ENCODE measurements at regions not wholly inside any gene's neighbourhood (a gene's known extent, or its start where the extent isn't known, plus 50 kb on each side); places are given as distances from the start of the nearest gene placed in this dataset.
"Not testable (repeated sequence)": the region's sequence is repeated elsewhere in the genome, so short reads cannot be mapped to it uniquely, and the experiment has no call there.

DNA sequence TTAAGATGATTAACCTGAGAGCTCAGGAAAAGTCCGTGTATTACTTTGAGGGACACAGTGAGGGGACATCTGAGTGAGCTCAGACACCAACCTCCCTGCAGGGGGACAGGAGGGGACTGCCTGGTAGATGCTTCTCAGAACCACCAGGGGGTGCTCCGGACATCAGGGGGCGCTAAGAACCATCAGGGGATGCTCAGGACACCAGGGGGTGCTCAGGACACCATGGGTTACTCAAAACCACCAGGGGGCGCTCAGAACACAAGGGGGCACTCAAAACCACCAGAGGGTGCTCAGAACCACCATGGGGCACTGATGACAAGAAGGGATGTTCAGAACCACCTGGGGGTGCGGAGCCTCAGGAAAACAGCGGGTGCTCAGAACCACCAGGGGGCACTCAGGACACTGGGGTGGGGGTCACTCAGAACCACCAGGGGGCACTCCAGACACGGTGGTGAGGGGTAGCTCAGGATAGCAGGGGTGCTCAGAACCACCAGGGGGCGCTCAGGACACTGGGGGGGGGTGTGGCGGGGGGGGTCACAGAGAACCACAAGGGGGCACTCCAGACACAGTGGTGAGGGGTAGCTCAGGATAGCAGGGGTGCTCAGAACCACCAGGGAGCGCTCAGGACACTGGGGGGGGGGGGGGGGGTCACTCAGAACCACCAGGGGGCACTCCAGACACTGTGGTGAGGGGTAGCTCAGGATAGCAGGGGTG, 165.3 kb downstream of the ZNF267 start:
- H3K27me3 ChIP-seq (ENCODE audit: control insufficient read depth in 2 of 2, insufficient read depth in 2 of 2, low read length in 2 of 2); H3K4me1 Mint-ChIP-seq; H3K27ac Mint-ChIP-seq; H3K27ac ChIP-seq (ENCODE audit: low read depth in 1 of 2, low read length in 2 of 2); H3K9me3 ChIP-seq (replicated peaks in 1 of 2; ENCODE audit: control insufficient read depth in 1 of 2, insufficient read depth in 1 of 2, low read length in 2 of 2); H3K36me3 Mint-ChIP-seq; H4K20me1 ChIP-seq (ENCODE audit: insufficient read depth, low read length); H3K36me3 ChIP-seq (replicated peaks in 1 of 2; ENCODE audit: control insufficient read depth in 1 of 2, insufficient read depth in 2 of 2, low read length in 2 of 2); intact Hi-C loops (cut with micrococcal nuclease); H3K4me3 ChIP-seq (replicated peaks in 1 of 3; ENCODE audit: low read depth in 2 of 3, low read length in 3 of 3); H3K9ac ChIP-seq (ENCODE audit: insufficient read depth, low read length, poor library complexity, severe bottlenecking); H3K4me3 Mint-ChIP-seq; H3K4me1 ChIP-seq (ENCODE audit: control insufficient read depth in 1 of 2, insufficient read depth in 2 of 2, low read length in 2 of 2); H3K27me3 Mint-ChIP-seq (ENCODE audit: low read depth in 3 of 3); DNase-seq; H3K4me2 ChIP-seq (replicated peaks; ENCODE audit: extremely low read depth, low read length, poor library complexity, severe bottlenecking); H3K79me2 ChIP-seq (ENCODE audit: insufficient read depth, low read length); H2AFZ ChIP-seq (ENCODE audit: insufficient read depth, low read depth, low read length, poor library complexity, severe bottlenecking); H3K9me3 Mint-ChIP-seq: not testable (repeated sequence)
- WGBS (ENCODE audit: insufficient coverage) = no CpG with 5 or more reads among the region's 10 CpGs

DNA sequence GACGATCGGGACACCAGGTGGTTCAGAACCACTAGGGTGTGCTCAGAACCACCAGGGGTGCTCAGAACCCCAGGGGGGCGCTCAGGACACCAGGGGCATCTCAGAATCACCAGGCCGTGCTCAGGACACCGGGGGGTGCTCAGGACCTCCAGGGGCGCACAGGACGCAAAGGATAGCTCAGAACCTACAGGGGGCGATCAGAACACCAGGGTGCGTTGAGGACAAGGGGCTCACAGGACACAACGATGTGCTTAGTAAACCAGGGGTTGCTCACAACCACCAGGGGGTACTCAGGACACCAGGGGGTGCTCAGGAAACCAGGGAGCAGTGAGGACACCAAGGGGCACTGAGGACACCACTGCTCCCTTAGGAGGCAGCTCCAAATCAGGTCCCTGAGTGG, 166.3 kb downstream of the ZNF267 start:
- H3K27me3 Mint-ChIP-seq (ENCODE audit: low read depth in 3 of 3); H3K9me3 Mint-ChIP-seq; H3K27ac Mint-ChIP-seq; H3K4me1 ChIP-seq (ENCODE audit: control insufficient read depth in 1 of 2, insufficient read depth in 2 of 2, low read length in 2 of 2); H3K27me3 ChIP-seq (ENCODE audit: control insufficient read depth in 2 of 2, insufficient read depth in 2 of 2, low read length in 2 of 2); H3K4me1 Mint-ChIP-seq; H3K4me3 ChIP-seq (replicated peaks in 1 of 3; ENCODE audit: low read depth in 2 of 3, low read length in 3 of 3); H3K9ac ChIP-seq (ENCODE audit: insufficient read depth, low read length, poor library complexity, severe bottlenecking); H3K27ac ChIP-seq (ENCODE audit: low read depth in 1 of 2, low read length in 2 of 2); H3K4me2 ChIP-seq (replicated peaks; ENCODE audit: extremely low read depth, low read length, poor library complexity, severe bottlenecking); H3K4me3 Mint-ChIP-seq; H4K20me1 ChIP-seq (ENCODE audit: insufficient read depth, low read length); H3K79me2 ChIP-seq (ENCODE audit: insufficient read depth, low read length); intact Hi-C loops (cut with micrococcal nuclease); H3K36me3 ChIP-seq (replicated peaks in 1 of 2; ENCODE audit: control insufficient read depth in 1 of 2, insufficient read depth in 2 of 2, low read length in 2 of 2); H3K9me3 ChIP-seq (replicated peaks in 1 of 2; ENCODE audit: control insufficient read depth in 1 of 2, insufficient read depth in 1 of 2, low read length in 2 of 2); H3K36me3 Mint-ChIP-seq; H2AFZ ChIP-seq (ENCODE audit: insufficient read depth, low read depth, low read length, poor library complexity, severe bottlenecking); DNase-seq: not testable (repeated sequence)
- no CpG with 5 or more reads among the region's 10 CpGs for WGBS (ENCODE audit: insufficient coverage)

DNA sequence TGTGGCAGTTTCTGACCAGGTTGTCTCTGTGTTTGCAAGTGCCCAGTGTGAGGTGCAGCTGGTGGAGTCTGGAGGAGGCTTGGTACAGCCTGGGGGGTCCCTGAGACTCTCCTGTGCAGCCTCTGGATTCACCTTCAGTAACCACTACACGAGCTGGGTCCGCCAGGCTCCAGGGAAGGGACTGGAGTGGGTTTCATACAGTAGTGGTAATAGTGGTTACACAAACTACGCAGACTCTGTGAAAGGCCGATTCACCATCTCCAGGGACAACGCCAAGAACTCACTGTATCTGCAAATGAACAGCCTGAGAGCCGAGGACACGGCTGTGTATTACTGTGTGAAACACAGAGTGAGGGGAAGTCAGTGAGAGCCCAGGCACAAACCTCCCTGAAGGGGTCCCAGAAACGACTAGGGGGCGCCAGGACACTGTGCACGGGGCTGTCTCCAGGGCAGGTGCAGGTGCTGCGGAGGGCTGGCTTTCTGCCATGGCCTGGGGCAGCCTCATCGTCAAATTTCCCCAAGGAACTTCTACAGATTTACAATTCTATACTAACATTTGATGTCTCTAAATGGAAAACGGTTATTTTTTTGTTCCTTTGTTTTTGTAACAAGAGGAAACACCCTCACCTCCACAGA, 187.0 kb upstream of the TP53TG3D start:
- H3K9ac ChIP-seq (ENCODE audit: insufficient read depth, low read length, poor library complexity, severe bottlenecking); H3K4me2 ChIP-seq (replicated peaks; ENCODE audit: extremely low read depth, low read length, poor library complexity, severe bottlenecking); H3K79me2 ChIP-seq (ENCODE audit: insufficient read depth, low read length); H3K4me3 Mint-ChIP-seq; H3K36me3 ChIP-seq (replicated peaks in 1 of 2; ENCODE audit: control insufficient read depth in 1 of 2, insufficient read depth in 2 of 2, low read length in 2 of 2); H4K20me1 ChIP-seq (ENCODE audit: insufficient read depth, low read length); H3K9me3 Mint-ChIP-seq; H3K27me3 ChIP-seq (ENCODE audit: control insufficient read depth in 2 of 2, insufficient read depth in 2 of 2, low read length in 2 of 2); H3K27me3 Mint-ChIP-seq (ENCODE audit: low read depth in 3 of 3); H3K27ac ChIP-seq (ENCODE audit: low read depth in 1 of 2, low read length in 2 of 2); H3K4me1 Mint-ChIP-seq; H3K4me3 ChIP-seq (replicated peaks in 1 of 3; ENCODE audit: low read depth in 2 of 3, low read length in 3 of 3); H3K9me3 ChIP-seq (replicated peaks in 1 of 2; ENCODE audit: control insufficient read depth in 1 of 2, insufficient read depth in 1 of 2, low read length in 2 of 2); H3K27ac Mint-ChIP-seq; H3K36me3 Mint-ChIP-seq; H2AFZ ChIP-seq (ENCODE audit: insufficient read depth, low read depth, low read length, poor library complexity, severe bottlenecking); intact Hi-C loops (cut with micrococcal nuclease); H3K4me1 ChIP-seq (ENCODE audit: control insufficient read depth in 1 of 2, insufficient read depth in 2 of 2, low read length in 2 of 2); DNase-seq: not testable (repeated sequence)
- WGBS (ENCODE audit: insufficient coverage) = 0% methylated on average over 3 of the region's 13 CpGs

DNA sequence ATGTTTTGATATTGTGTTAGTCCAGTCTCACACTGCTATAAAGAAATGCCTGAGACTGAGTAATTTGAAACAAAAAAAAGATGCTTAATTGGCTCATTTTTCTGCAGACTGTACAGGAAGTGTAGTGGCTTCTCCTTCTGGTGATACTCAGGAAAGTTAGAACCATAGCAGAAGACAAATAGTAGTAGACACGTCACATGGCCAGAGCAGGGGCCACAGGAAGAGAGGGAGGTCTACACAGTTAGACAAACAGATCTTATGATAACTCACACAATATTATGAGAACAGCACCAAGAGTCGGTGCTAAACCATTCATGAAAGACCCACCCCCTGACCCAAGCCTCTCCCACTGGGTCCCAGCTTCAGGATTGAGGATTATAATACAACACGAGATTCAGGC, 181.5 kb upstream of the TP53TG3D start:
- intact Hi-C loops (cut with micrococcal nuclease); H3K4me1 ChIP-seq (ENCODE audit: control insufficient read depth in 1 of 2, insufficient read depth in 2 of 2, low read length in 2 of 2); DNase-seq; H4K20me1 ChIP-seq (ENCODE audit: insufficient read depth, low read length); H3K27ac Mint-ChIP-seq; H3K4me2 ChIP-seq (replicated peaks; ENCODE audit: extremely low read depth, low read length, poor library complexity, severe bottlenecking); H3K4me1 Mint-ChIP-seq; H3K9me3 Mint-ChIP-seq; H3K36me3 ChIP-seq (replicated peaks in 1 of 2; ENCODE audit: control insufficient read depth in 1 of 2, insufficient read depth in 2 of 2, low read length in 2 of 2); H3K27me3 ChIP-seq (ENCODE audit: control insufficient read depth in 2 of 2, insufficient read depth in 2 of 2, low read length in 2 of 2); H3K27ac ChIP-seq (ENCODE audit: low read depth in 1 of 2, low read length in 2 of 2); H3K27me3 Mint-ChIP-seq (ENCODE audit: low read depth in 3 of 3); H3K79me2 ChIP-seq (ENCODE audit: insufficient read depth, low read length); H3K9me3 ChIP-seq (replicated peaks in 1 of 2; ENCODE audit: control insufficient read depth in 1 of 2, insufficient read depth in 1 of 2, low read length in 2 of 2); H3K4me3 Mint-ChIP-seq; H3K36me3 Mint-ChIP-seq; H2AFZ ChIP-seq (ENCODE audit: insufficient read depth, low read depth, low read length, poor library complexity, severe bottlenecking); H3K4me3 ChIP-seq (replicated peaks in 1 of 3; ENCODE audit: low read depth in 2 of 3, low read length in 3 of 3); H3K9ac ChIP-seq (ENCODE audit: insufficient read depth, low read length, poor library complexity, severe bottlenecking): not testable (repeated sequence)
- no CpG with 5 or more reads among the region's 3 CpGs for WGBS (ENCODE audit: insufficient coverage)
